Panc1 (cell line): ENCODE measurements at regions not wholly inside any gene's neighbourhood (a gene's known extent, or its start where the extent isn't known, plus 50 kb on each side); places are given as distances from the start of the nearest gene placed in this dataset.

ENCODE experiments used
- POLR2AphosphoS5 ChIP-seq: IDR thresholded peaks from 2 replicates; pipeline ENCODE4 v1.6.1; 2012; ENCODE audit warnings: mild to moderate bottlenecking, low read depth, low read length, moderate library complexity
- REST ChIP-seq, 2 experiments: IDR thresholded peaks; 2 replicates each; pipeline ENCODE4 v1.6.1; 2011 to 2012; ENCODE audit warnings: low read depth in 2 of 2, control low read depth in 1 of 2, low read length in 1 of 2, mild to moderate bottlenecking in 1 of 2, moderate library complexity in 1 of 2; ENCODE audit not compliant: insufficient read depth in 1 of 2

GRCh38 chr1:193592317-193592716, 405.9 kb upstream of the B3GALT2 start:
- TF ChIP-seq POLR2AphosphoS5: no peak
- no peak for TF ChIP-seq REST (IDR thresholded peaks at IDR 0.05; ENCODE audit: insufficient read depth in 1 of 2, low read depth in 2 of 2, low read length in 1 of 2)
